Vagina (tissue), 2 donors: ENCODE measurements at regions not wholly inside any gene's neighbourhood (a gene's known extent, or its start where the extent isn't known, plus 50 kb on each side); places are given as distances from the start of the nearest gene placed in this dataset.

Experiments used
- POLR2A ChIP-seq, 2 donors: fragments of 450-650 bp; IDR thresholded peaks; one replicate each; pipeline ENCODE4 v1.6.1; 2017; ENCODE audit warnings: antibody characterized with exemption in 2 of 2, mild to moderate bottlenecking in 2 of 2, moderate library complexity in 2 of 2
- TF ChIP-seq, protein P1 (sequence below), 3 experiments: fragments of 450-650 bp in 2 of 3; fragments of 200-600 bp in 1 of 3; sonication (generic) in 1 of 3; IDR thresholded peaks; one replicate each; pipeline ENCODE4 v1.5.1; 2017 to 2019; ENCODE audit warnings: antibody characterized with exemption in 3 of 3, mild to moderate bottlenecking in 2 of 3, moderate library complexity in 2 of 3

DNA sequence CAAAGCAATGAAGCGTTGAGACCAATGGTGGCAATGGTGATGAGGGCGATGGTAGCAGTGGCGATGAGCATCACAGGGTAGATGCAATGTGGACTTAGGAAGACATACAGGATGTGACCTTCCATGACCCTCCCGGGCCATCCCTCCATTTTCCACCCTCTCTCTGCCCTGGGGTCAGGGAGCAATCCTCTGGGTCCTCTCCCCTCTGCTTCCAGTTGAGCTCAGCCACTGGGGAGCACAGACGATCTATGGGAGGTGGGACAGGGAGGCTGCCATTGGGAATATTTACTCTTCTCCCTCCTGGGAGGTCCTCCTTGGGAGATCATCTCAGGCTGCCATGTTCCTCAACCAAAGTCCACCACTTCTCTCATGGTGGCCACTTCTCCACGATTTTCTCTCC is 260.7 kb upstream of the FOXF1 start:
- no peak for TF ChIP-seq POLR2A (IDR thresholded peaks at IDR 0.05)
- TF ChIP-seq, protein P1, sequence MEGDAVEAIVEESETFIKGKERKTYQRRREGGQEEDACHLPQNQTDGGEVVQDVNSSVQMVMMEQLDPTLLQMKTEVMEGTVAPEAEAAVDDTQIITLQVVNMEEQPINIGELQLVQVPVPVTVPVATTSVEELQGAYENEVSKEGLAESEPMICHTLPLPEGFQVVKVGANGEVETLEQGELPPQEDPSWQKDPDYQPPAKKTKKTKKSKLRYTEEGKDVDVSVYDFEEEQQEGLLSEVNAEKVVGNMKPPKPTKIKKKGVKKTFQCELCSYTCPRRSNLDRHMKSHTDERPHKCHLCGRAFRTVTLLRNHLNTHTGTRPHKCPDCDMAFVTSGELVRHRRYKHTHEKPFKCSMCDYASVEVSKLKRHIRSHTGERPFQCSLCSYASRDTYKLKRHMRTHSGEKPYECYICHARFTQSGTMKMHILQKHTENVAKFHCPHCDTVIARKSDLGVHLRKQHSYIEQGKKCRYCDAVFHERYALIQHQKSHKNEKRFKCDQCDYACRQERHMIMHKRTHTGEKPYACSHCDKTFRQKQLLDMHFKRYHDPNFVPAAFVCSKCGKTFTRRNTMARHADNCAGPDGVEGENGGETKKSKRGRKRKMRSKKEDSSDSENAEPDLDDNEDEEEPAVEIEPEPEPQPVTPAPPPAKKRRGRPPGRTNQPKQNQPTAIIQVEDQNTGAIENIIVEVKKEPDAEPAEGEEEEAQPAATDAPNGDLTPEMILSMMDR (IDR thresholded peaks at IDR 0.05): no peak
